PFSK-1 (cell line): ENCODE measurements at regions not wholly inside any gene's neighbourhood (a gene's known extent, or its start where the extent isn't known, plus 50 kb on each side); places are given as distances from the start of the nearest gene placed in this dataset.

Experiments
- POLR2AphosphoS5 ChIP-seq: IDR thresholded peaks from 2 replicates; pipeline ENCODE4 v1.6.1; 2012; ENCODE audit warnings: low read depth, mild to moderate bottlenecking, control low read depth, low read length, moderate library complexity
- REST ChIP-seq, 2 experiments: IDR thresholded peaks; 2 replicates each; pipeline versions ENCODE4 v1.6.1 to v1.8.0; 2011 to 2012; ENCODE audit warnings: low read depth in 2 of 2, low read length in 2 of 2, control low read depth in 1 of 2, inconsistent platforms in 1 of 2, mild to moderate bottlenecking in 1 of 2, moderate library complexity in 1 of 2; ENCODE audit not compliant: insufficient read depth in 1 of 2
- SIN3A ChIP-seq: IDR thresholded peaks from 2 replicates; pipeline ENCODE4 v1.6.1; 2012; ENCODE audit warnings: mild to moderate bottlenecking, low read length, moderate library complexity, borderline replicate concordance; ENCODE audit not compliant: insufficient read depth
- TAF1 ChIP-seq: IDR thresholded peaks from 2 replicates; pipeline ENCODE4 v1.6.1; 2012; ENCODE audit warnings: low read length, control low read depth, borderline replicate concordance; ENCODE audit not compliant: insufficient read depth

GRCh38 chr7:53531-53930 lies 138.8 kb upstream of the FAM20C start:
- TF ChIP-seq SIN3A (no peak), POLR2AphosphoS5 (no peak), REST (IDR thresholded peaks at IDR 0.05; ENCODE audit: insufficient read depth in 1 of 2, low read depth in 2 of 2, low read length in 2 of 2) (no peak), TAF1 (no peak)
